Endothelial cell of umbilical vein (primary cell): ENCODE measurements at regions not wholly inside any gene's neighbourhood (a gene's known extent, or its start where the extent isn't known, plus 50 kb on each side); places are given as distances from the start of the nearest gene placed in this dataset.

ENCODE experiments used
- BruUV-seq: library from RNA; stranded (reverse); fragments of 400-500 nt; replicated peaks from 2 replicates; lab custom pipeline; 2021; lab: Mats Ljungman, UMichigan
- CTCF ChIA-PET: fragments of 300-600, 350-600 bp; sonication (Branson Sonifier 250); formaldehyde crosslinking; loops from one replicate; lab custom pipeline; 2021; ENCODE audit warnings: antibody characterized with exemption, inconsistent platforms; lab: Charles Lee
- POLR2A ChIA-PET: fragments of 300-600, 350-600 bp; sonication (Branson Sonifier 250); formaldehyde crosslinking; loops from one replicate; lab custom pipeline; 2021; ENCODE audit warnings: antibody characterized with exemption, inconsistent platforms; lab: Charles Lee
- DNase-seq: peaks from one replicate; pipeline ENCODE4 v3.0.0-alpha.2; 2011; ENCODE audit warnings: low read depth, low spot score
- FAIRE-seq: peaks from 2 replicates; lab custom pipeline; 2011; peaks lifted over from hg19 to GRCh38; lab: Jason Lieb, UNC
- H2AFZ ChIP-seq: 2 replicates; pipeline ENCODE4 v1.6.0; 2012; ENCODE audit warnings: low read depth, low read length, control low read depth, inconsistent platforms
- H3K27ac ChIP-seq: 2 replicates; pipeline ENCODE4 v1.5.1; 2011; ENCODE audit warnings: low read depth, mild to moderate bottlenecking, control low read depth, low read length, moderate library complexity; ENCODE audit not compliant: insufficient read depth
- H3K27me3 ChIP-seq, 2 experiments: 2 replicates each; pipeline versions ENCODE4 v1.6.0 to v1.6.1; 2011; ENCODE audit warnings: low read length in 2 of 2, mixed read lengths in 1 of 2; ENCODE audit not compliant: control insufficient read depth in 2 of 2, insufficient read depth in 2 of 2
- H3K36me3 ChIP-seq, 2 experiments: 2 replicates in 1 of 2; 3 replicates in 1 of 2; pipeline ENCODE4 v1.5.1; 2011; ENCODE audit warnings: low read length in 2 of 2, mild to moderate bottlenecking in 1 of 2, moderate library complexity in 1 of 2; ENCODE audit not compliant: control insufficient read depth in 2 of 2, insufficient read depth in 2 of 2; ENCODE audit errors: extremely low read depth in 1 of 2
- H3K4me1 ChIP-seq: 3 replicates; pipeline ENCODE4 v1.5.1; 2011; ENCODE audit warnings: mild to moderate bottlenecking, low read length; ENCODE audit not compliant: control insufficient read depth, insufficient read depth; ENCODE audit errors: extremely low read depth
- H3K4me2 ChIP-seq: 2 replicates; pipeline ENCODE4 v1.6.1; 2011; ENCODE audit warnings: low read length, control low read depth, mixed read lengths; ENCODE audit not compliant: insufficient read depth
- H3K4me3 ChIP-seq, 3 experiments: fragments of 200-600 bp in 1 of 3; sonication (generic), shearing (Covaris generic) in 1 of 3; replicated peaks in 1 of 3; 2 replicates each; pipeline ENCODE4 v1.5.1; 2011 to 2016; ENCODE audit warnings: control low read depth in 3 of 3, low read length in 3 of 3, mild to moderate bottlenecking in 2 of 3, inconsistent platforms in 1 of 3, low read depth in 1 of 3, moderate library complexity in 1 of 3; ENCODE audit not compliant: insufficient read depth in 1 of 3
- H3K79me2 ChIP-seq: 2 replicates; pipeline ENCODE4 v1.6.0; 2012; ENCODE audit warnings: low read length, inconsistent platforms; ENCODE audit not compliant: control insufficient read depth, insufficient read depth
- H3K9ac ChIP-seq: replicated peaks from 2 replicates; pipeline ENCODE3; 2011; ENCODE audit warnings: low read length, control low read depth; ENCODE audit not compliant: insufficient read depth; ENCODE audit errors: extremely low read depth
- H3K9me1 ChIP-seq: replicated peaks from 3 replicates; pipeline ENCODE4 v1.6.0; 2011; ENCODE audit warnings: mild to moderate bottlenecking, low read length; ENCODE audit not compliant: control insufficient read depth, insufficient read depth; ENCODE audit errors: extremely low read depth
- H3K9me3 ChIP-seq: replicated peaks from 2 replicates; pipeline ENCODE4 v1.5.1; 2012; ENCODE audit warnings: low read length, inconsistent platforms; ENCODE audit not compliant: control insufficient read depth, insufficient read depth
- H4K20me1 ChIP-seq: replicated peaks from 2 replicates; pipeline ENCODE3; 2011; ENCODE audit warnings: mild to moderate bottlenecking, low read length; ENCODE audit not compliant: control insufficient read depth, insufficient read depth; ENCODE audit errors: extremely low read depth
- EZH2 ChIP-seq: IDR thresholded peaks from 2 replicates; pipeline ENCODE4 v1.6.1; 2012; ENCODE audit warnings: borderline replicate concordance, low read depth, mild to moderate bottlenecking, moderate library complexity, low read length, inconsistent platforms; ENCODE audit not compliant: severe bottlenecking
- FOS ChIP-seq: IDR thresholded peaks from 2 replicates; pipeline ENCODE4 v1.6.1; 2011; ENCODE audit warnings: mild to moderate bottlenecking, low read length, moderate library complexity, borderline replicate concordance; ENCODE audit not compliant: insufficient read depth
- GATA2 ChIP-seq: IDR thresholded peaks from 2 replicates; pipeline ENCODE4 v1.7.0; 2011; ENCODE audit warnings: low read depth, mild to moderate bottlenecking, moderate library complexity, mixed read lengths, low read length; ENCODE audit not compliant: insufficient read length, insufficient read depth
- JUN ChIP-seq: IDR thresholded peaks from 2 replicates; pipeline ENCODE4 v1.6.1; 2011; ENCODE audit warnings: borderline replicate concordance, low read depth; ENCODE audit not compliant: insufficient read length, insufficient read depth
- MYC ChIP-seq: IDR thresholded peaks from one replicate; pipeline ENCODE4 v1.6.1; 2011; ENCODE audit warnings: mild to moderate bottlenecking, low read depth, low read length
- POLR2A ChIP-seq: IDR thresholded peaks from 2 replicates; pipeline ENCODE4 v1.6.1; 2012; ENCODE audit warnings: low read depth, mild to moderate bottlenecking, control low read depth, low read length
- POLR2AphosphoS5 ChIP-seq: IDR thresholded peaks from 2 replicates; pipeline ENCODE4 v1.6.1; 2012; ENCODE audit warnings: low read depth, mild to moderate bottlenecking, control low read depth, low read length, moderate library complexity; ENCODE audit not compliant: insufficient read depth
- dilution Hi-C: fragments of 300-500 bp; cut with MboI; formaldehyde crosslinking; loops from one replicate; pipeline ENCODE4 v1.15.0; 2019; ENCODE audit warnings: low sequenced_read_pairs; ENCODE audit not compliant: extremely low pct_ligation_motif_present
- intact Hi-C: fragments of 100-400 bp; cut with micrococcal nuclease; formaldehyde crosslinking; loops from one replicate; pipeline ENCODE4 v1.10.0; 2022
- TF ChIP-seq, protein P1 (sequence below), 2 donors: IDR thresholded peaks; 1 replicate in 1 of 2; 2 replicates in 1 of 2; pipeline ENCODE4 v1.5.1; 2011; ENCODE audit warnings: low read length in 2 of 2, mild to moderate bottlenecking in 2 of 2, moderate library complexity in 2 of 2, control low read depth in 1 of 2, inconsistent platforms in 1 of 2, low read depth in 1 of 2; ENCODE audit not compliant: insufficient read depth in 1 of 2; ENCODE audit errors: extremely low read depth in 1 of 2
- TF ChIP-seq, protein P2 (sequence below): IDR thresholded peaks from 2 replicates; pipeline ENCODE4 v1.6.1; 2011; ENCODE audit not compliant: insufficient read depth, insufficient read length

DNA sequence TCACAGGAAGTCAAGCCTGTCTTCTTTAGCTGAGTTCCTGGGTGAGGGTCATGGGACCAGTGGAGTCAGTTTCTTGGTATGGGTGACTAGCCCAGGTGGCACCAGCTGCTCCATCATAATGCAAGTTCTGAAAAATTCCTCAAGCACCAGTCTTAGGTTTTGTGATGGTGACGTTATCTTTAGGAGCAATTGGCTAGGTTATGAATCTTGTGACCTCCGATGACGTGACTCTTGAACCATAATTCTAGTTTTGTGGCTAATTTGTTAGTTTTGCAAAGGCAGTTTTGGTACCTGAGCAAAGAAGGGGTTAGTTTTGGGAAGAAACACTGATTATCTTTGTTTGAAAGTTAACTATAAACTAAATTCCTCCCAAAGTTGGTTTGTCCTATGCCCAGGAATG lies 608.4 kb downstream of the VGLL3 start:
- no peak overlapping the region for H3K4me2 ChIP-seq
- dilution Hi-C loops = no loop called here

More for the DNA sequence above, 608.4 kb downstream of the VGLL3 start:
- H3K4me3 ChIP-seq = no peak overlapping the region
- CTCF ChIA-PET = no interaction called here
- FAIRE-seq = no peak
- no peaks in the 10 kb centered on the region for H3K36me3 ChIP-seq
- intact Hi-C loops = no loop called here
- no peak overlapping the region for H3K27ac ChIP-seq
- no peaks in the 10 kb centered on the region for H3K4me1 ChIP-seq
- no peak overlapping the region for H3K9ac ChIP-seq
- no peak for DNase-seq
- no peaks in the 10 kb centered on the region for H3K9me1 ChIP-seq
- H3K9me3 ChIP-seq = peaks cover 3% of the 10 kb centered on the region
- no peaks in the 10 kb centered on the region for H3K27me3 ChIP-seq
- no peaks in the 10 kb centered on the region for H4K20me1 ChIP-seq
- TF ChIP-seq FOS = no peak
- TF ChIP-seq EZH2 = no peak
- TF ChIP-seq GATA2 = no peak
- TF ChIP-seq, protein P1, sequence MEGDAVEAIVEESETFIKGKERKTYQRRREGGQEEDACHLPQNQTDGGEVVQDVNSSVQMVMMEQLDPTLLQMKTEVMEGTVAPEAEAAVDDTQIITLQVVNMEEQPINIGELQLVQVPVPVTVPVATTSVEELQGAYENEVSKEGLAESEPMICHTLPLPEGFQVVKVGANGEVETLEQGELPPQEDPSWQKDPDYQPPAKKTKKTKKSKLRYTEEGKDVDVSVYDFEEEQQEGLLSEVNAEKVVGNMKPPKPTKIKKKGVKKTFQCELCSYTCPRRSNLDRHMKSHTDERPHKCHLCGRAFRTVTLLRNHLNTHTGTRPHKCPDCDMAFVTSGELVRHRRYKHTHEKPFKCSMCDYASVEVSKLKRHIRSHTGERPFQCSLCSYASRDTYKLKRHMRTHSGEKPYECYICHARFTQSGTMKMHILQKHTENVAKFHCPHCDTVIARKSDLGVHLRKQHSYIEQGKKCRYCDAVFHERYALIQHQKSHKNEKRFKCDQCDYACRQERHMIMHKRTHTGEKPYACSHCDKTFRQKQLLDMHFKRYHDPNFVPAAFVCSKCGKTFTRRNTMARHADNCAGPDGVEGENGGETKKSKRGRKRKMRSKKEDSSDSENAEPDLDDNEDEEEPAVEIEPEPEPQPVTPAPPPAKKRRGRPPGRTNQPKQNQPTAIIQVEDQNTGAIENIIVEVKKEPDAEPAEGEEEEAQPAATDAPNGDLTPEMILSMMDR (IDR thresholded peaks at IDR 0.05; ENCODE audit: extremely low read depth in 1 of 2, insufficient read depth in 1 of 2, low read depth in 1 of 2, low read length in 2 of 2) = no peak
- TF ChIP-seq, protein P2, sequence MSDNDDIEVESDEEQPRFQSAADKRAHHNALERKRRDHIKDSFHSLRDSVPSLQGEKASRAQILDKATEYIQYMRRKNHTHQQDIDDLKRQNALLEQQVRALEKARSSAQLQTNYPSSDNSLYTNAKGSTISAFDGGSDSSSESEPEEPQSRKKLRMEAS = no peak
- no peak for TF ChIP-seq POLR2A
- no peak for TF ChIP-seq MYC
- TF ChIP-seq POLR2AphosphoS5 = no peak
- no peak for TF ChIP-seq JUN
- H3K79me2 ChIP-seq = no peaks in the 10 kb centered on the region
- no TSS peak for BruUV-seq
- POLR2A ChIA-PET = no interaction called here
- no peak overlapping the region for H2AFZ ChIP-seq
